Right lobe of liver (tissue), 4 donors: ENCODE measurements at regions not wholly inside any gene's neighbourhood (a gene's known extent, or its start where the extent isn't known, plus 50 kb on each side); places are given as distances from the start of the nearest gene placed in this dataset.

Experiments used
- CTCF ChIP-seq, 4 donors: fragments of 200-600 bp in 3 of 4; fragments of 450-650 bp in 1 of 4; IDR thresholded peaks; one replicate each; pipeline versions ENCODE4 v1.5.1 to v1.8.0; 2016 to 2022; ENCODE audit warnings: antibody characterized with exemption in 4 of 4, mild to moderate bottlenecking in 2 of 4
- POLR2A ChIP-seq: fragments of 450-650 bp; IDR thresholded peaks from one replicate; pipeline ENCODE4 v1.6.1; 2017; ENCODE audit warnings: antibody characterized with exemption, mild to moderate bottlenecking
- donor health status: DM: no; HTN: no; CAD: no.
- donor health status: DM: no; HTN: no; CAD: no.
- donor health status: DM: no; HTN: yes; CAD: no.

GRCh38 chr4:26207631-26208030, 113.2 kb upstream of the RBPJ start:
- TF ChIP-seq POLR2A (no peak), CTCF (IDR thresholded peaks at IDR 0.05) (no peak)
